ENCODE measurements at regions not wholly inside any gene's neighbourhood (a gene's known extent, or its start where the extent isn't known, plus 50 kb on each side); places are given as distances from the start of the nearest gene placed in this dataset.

DNA sequence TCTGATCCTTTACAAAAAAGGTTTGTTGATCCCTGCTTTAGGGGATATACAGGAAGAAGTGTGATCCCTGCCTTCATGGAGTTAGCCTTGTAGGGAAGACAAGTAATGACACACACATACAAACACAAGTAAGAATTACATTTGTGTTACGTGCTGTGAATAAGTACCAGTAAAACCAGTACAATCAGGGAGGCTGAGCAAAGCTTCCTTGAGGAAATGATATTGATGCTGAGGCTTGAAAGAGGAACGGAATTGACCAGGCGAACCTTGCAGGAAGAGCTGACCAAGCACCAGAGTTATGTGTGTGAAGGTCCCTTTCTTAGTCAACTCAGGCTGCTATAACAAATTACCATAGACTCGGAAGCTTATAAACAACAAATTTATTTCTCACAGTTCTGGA lies 83.6 kb upstream of the CACUL1 start:
- DNase-seq, result no peak

DNA sequence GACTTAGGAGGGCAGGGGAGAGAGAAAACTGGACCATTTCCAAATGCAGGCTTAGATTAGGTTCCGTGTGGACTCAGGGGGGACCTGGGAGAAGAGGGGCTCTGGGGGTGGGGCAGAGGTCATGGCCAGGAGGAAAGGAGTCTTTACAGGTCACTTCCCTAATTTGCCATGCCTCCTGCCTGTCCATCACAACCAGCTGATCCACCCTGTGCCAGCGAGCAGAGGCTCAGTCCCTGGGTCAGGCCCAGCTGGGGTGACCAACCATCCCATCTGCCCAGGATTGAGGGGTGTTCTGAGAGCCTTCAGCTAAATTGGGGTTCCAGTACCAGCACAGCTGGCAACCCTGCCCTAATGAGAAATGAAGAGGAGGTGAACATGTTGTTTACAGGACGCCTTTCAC lies 84.6 kb upstream of the CACUL1 start:
- no peak for DNase-seq

DNA sequence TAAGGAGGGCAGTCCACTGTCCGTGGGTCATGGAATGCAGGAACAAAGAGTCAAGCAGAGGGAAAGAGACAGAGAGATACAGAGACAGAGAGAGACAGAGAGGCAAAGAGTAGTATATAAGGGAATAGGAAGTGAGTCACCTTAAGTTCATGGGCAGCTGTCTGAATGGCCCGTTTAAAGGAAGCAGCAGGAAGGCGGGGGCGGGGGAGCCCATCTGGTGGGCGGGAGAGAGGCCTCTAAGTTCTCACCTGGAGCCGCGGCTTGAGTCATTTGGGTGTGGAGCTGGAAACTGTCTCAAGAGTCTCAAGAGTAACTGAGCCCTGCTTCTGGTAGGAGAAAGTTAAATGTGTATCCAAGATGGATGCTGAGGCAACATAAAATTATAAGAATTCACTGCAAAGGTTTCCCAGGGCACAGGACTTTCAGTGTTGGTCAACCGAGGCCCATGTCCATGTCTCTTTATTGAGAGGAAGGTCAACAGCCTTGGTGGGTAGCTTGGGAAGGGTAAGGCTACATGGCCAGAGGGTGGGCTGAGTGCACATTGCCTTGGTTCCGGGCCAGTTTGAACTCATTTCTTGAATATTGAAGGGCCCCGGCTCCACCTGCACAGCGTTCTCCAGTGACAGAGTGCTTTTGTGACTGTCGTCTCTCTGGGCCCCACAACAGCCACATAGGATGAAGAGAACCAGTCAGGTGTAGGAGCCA lies 85.5 kb upstream of the CACUL1 start:
- DNase-seq, result no peak

- DNase-seq, result no peak
Measured at GRCh38 chr10:118840776-118841468, 86.2 kb upstream of the CACUL1 start.

- DNase-seq, result no peak
Measured at GRCh38 chr10:118841881-118842605, 87.3 kb upstream of the CACUL1 start.

- DNase-seq, result no peak
Measured at GRCh38 chr10:118842843-118843624, 88.3 kb upstream of the CACUL1 start.

DNA sequence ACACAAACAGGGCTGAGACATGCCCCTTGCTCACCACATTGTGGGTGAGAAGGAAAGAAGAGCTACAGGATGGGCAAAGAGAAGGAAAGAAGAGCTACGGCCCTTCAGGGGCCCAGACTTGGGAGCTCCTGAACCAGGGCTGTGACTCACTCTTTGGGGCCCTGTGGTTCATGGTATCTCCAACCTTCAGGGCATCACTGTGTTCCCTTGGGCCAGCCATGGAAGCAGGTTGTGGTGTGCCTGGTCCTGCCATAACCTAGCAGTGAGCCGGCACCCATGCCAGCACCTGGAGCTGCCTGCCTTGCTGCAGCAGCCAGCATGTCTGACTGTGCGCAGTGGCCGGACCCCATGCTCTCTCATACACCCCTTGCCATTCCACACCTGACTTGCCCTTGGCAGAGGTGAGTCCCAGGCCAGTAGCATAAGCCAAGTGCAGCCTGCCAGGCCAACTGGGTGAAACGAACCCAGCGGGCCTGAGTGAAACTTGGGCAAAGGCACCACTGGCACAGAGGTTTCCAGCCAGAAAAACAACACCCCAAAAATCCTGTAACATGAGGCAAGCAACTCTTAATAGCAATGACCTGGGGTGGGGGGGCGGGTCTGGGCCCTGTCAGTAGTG lies 89.0 kb upstream of the CACUL1 start:
- DNase-seq, result no peak

GRCh38 chr10:118844731-118845521 lies 90.2 kb upstream of the CACUL1 start:
- DNase-seq, result no peak

DNA sequence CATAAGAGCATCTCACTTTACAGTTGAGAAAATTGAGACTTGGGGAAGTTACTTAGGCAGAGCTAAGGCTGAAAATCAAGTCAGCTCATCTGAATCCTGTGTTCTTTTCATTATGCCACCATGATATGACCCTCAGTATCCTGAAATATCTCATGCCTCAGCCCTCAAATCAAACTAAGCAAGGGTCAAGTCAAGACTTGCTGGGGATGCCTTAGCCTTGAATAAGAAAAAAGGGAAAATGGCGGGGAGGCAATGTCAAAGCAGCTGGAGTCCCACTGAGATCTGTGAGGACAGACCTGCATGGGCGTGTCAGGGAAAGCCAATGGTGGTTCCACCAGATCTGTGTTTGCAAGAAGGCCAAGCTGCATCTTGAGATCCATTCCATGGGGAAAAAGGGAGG lies 91.0 kb upstream of the CACUL1 start:
- no peak for DNase-seq

DNA sequence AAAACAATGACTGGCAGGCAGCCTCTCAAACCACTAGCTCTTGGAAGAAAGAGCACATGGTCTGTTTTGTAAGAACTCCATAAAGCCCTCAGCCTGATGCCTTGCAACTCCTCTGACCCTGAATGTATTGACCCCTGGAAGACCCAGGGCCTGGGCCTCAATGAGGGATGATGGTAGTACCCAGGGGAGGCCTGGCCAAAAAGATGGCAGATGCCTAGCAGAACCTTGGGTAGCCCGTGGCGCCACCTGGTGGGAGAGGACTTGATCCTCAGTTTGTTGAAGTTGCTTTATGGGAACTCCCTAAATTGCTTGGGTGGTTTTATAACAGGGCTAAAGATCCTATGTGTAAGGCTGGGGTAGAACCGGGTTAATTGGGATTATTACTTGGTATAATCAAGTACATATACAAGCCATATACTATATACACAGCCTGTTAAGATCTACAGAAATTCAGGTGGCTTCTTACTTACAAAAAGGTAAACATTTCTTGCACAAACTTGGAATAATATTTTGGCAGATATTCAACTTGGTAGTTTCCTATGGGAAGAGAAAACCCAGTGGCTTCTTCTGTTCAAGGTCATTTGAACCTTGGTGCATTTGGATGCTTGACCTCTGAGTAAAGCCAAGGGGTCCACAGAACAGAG lies 95.8 kb upstream of the CACUL1 start:
- no peak for DNase-seq

DNA sequence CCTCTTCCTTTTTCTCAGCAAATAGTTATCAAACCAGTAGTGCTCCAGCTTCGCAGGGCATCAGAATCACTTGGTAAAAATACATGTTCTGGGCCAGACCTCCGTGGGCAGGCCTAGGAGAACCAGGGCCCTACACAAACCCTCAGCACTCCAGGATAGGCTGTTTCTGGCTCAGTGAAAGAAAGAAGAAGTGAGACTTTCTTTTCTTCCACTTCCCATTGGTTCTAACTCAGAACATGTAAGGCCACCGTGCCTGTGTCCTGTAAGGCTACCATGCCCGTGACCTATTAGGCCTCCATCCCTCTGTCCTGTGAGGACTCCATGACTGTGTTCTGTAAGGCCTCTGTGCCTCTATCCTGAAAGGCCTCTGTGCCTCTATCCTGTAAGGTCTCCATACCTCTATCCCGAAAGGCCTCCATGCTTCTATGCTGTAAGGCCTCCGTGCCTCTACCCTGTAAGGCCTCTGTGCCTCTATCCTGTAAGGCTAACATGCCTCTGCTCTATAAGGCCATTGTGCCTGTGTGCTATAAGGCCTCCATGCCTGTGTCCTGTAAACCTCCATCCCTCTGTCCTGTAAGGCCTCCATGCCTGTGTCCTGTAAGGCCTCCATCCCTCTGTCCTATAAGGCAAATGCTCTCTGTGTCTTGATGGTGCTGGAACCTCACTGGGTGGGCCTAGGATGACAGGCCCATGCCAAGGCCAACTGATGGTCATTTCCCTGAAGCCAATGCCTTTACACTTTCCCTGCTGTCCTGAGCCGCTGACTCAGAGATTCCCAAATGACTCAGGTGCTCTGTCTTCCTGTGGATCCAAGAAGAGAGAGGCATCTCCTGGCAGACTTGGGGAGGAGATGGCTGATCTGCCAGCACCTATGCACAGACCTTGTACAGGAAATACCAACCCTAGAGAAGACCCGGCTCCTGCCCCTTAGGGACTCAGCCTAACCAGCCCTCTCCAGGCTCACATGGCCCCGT lies 96.6 kb upstream of the CACUL1 start:
- no peak for DNase-seq

GRCh38 chr10:118853916-118854315 lies 99.1 kb upstream of the CACUL1 start:
- DNase-seq, result no peak

- no peak for DNase-seq
Measured at GRCh38 chr10:118856106-118856505, 101.3 kb upstream of the CACUL1 start.

GRCh38 chr10:118865998-118866693 lies 111.4 kb upstream of the CACUL1 start:
- no peak for DNase-seq

- no peak for DNase-seq
Measured at GRCh38 chr10:118867768-118868167, 113.0 kb upstream of the CACUL1 start.

DNA sequence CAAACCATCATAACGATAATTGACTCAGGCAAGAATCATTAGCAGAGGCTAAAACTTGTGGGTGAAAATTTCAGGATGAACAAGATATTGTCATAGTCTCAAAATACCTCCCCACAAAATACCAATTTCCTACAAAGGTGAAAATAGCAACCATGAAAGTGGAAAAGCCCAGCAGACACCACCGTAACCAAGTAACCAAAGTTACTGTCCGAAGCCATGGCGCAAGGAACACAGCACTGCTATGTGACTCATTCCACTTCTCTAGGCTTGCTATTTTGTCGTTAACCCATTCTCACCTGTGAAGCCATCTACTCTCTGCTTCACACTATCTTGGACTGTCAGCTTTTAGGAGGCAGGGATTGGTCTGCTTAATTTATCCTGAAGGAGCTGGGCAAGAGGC lies 113.8 kb upstream of the CACUL1 start:
- no peak for DNase-seq

DNA sequence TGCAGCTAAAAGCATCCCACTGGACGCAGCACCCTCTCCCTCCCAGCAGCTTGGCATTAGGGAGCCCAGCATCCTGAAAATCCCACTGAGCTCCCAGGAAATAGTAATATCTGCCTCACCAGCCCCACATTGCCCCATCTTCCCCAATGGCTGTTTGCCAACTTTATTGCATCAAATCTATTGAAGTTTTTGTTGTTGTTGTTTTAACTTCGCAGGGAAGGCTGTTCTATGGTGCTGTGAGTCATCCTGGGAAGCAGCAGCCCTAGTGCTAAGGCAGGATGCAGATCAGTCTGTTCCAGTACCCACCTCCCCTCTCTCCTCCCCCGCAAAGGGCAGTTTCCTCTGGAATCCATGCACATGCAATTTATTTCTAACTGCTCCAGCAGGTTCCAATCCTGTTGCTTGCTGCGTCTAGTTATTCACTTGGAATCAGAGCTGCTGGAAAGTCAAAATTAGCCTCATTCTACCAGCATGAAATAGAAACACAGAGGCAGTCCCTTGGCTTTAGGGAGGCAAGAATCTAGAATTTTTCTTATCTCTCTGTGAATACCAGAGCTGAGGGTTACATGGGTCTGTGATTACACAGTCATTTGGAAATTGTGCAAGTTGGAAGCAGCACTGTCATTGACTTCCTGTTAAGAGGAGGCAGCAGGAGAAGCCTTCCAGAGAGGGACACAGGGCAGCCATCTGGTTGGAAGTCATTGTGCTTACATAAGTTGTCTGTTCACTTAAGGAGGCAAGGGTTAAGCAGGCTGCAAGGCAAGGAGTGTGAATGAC lies 115.9 kb upstream of the CACUL1 start:
- no peak for DNase-seq

GRCh38 chr10:118871244-118871865 lies 116.6 kb upstream of the CACUL1 start:
- DNase-seq, result no peak
